GM21526 (cell line): ENCODE measurements at regions not wholly inside any gene's neighbourhood (a gene's known extent, or its start where the extent isn't known, plus 50 kb on each side); places are given as distances from the start of the nearest gene placed in this dataset.
"Not testable (repeated sequence)": the region's sequence is repeated elsewhere in the genome, so short reads cannot be mapped to it uniquely, and the experiment has no call there.

Source experiments
- ATAC-seq: cut with Tn5 transposase; IDR thresholded peaks from one replicate; pipeline ENCODE4 v1.9.1; 2021; ENCODE audit warnings: moderate library complexity; ENCODE audit not compliant: unreplicated experiment, low FRiP score

GRCh38 chr2:138426116-138426515 lies 75.5 kb upstream of the SPOPL start:
- not testable (repeated sequence) for ATAC-seq

- ATAC-seq = no peak
Observed at GRCh38 chr2:138428710-138429440, 72.7 kb upstream of the SPOPL start.

GRCh38 chr2:138430181-138430580 lies 71.4 kb upstream of the SPOPL start:
- ATAC-seq = no peak

- ATAC-seq = no peak
Observed at GRCh38 chr2:138432971-138433370, 68.6 kb upstream of the SPOPL start.

- no peak for ATAC-seq
Observed at GRCh38 chr2:138433995-138434951, 67.3 kb upstream of the SPOPL start.

- no peak for ATAC-seq
Observed at GRCh38 chr2:138435701-138436100, 65.9 kb upstream of the SPOPL start.

- ATAC-seq = no peak
Observed at GRCh38 chr2:138439733-138440132, 61.8 kb upstream of the SPOPL start.

- ATAC-seq = no peak
Observed at GRCh38 chr2:138440759-138441158, 60.8 kb upstream of the SPOPL start.

GRCh38 chr2:138441916-138442315 lies 59.7 kb upstream of the SPOPL start:
- ATAC-seq = no peak

GRCh38 chr2:138444411-138444810 lies 57.2 kb upstream of the SPOPL start:
- ATAC-seq = no peak

- ATAC-seq = no peak
Observed at GRCh38 chr2:138445227-138445626, 56.3 kb upstream of the SPOPL start.

GRCh38 chr2:138446043-138446442 lies 55.5 kb upstream of the SPOPL start:
- ATAC-seq = no peak

GRCh38 chr2:138447889-138448570 lies 53.5 kb upstream of the SPOPL start:
- ATAC-seq = no peak
